ENCODE measurements at regions not wholly inside any gene's neighbourhood (a gene's known extent, or its start where the extent isn't known, plus 50 kb on each side); places are given as distances from the start of the nearest gene placed in this dataset.

- ChIA-PET POLR2A (no interaction called here), CTCF (no interaction called here), RAD21 (ENCODE audit: low non-redundant PET in 1 of 2, low total read pairs in 2 of 2, uncharacterized antibody in 2 of 2, unreplicated experiment in 2 of 2) (no interaction called here)
- Histone ChIP-seq H3K9me2 (ENCODE audit: insufficient read depth) (no peaks in the 10 kb centered on the region), H3K79me2 (ENCODE audit: insufficient read depth, low read length) (no peaks in the 10 kb centered on the region), H3K27me3 (ENCODE audit: insufficient read depth, low read length) (peaks cover 3% of the 10 kb centered on the region; the same call in 1 of the 2 replicates), H3K4me3 (replicated peaks in 1 of 2; ENCODE audit: low read depth in 1 of 2, low read length in 2 of 2) (no peak overlapping the region), H4K20me1 (ENCODE audit: insufficient read depth) (no peaks in the 10 kb centered on the region), H3K27ac (ENCODE audit: low read depth, low read length) (no peak overlapping the region), H2AFZ (ENCODE audit: low read depth, low read length, poor library complexity, severe bottlenecking) (no peak overlapping the region), H3K36me3 (ENCODE audit: control insufficient read depth in 1 of 2, insufficient read depth in 2 of 2, low read length in 2 of 2) (no peaks in the 10 kb centered on the region), H3K9ac (ENCODE audit: low read length) (no peak overlapping the region), H3K9me3 (ENCODE audit: control insufficient read depth in 1 of 2, insufficient read depth in 1 of 2, low read depth in 1 of 2, low read length in 2 of 2) (no peaks in the 10 kb centered on the region), H3K4me2 (ENCODE audit: low read length) (no peak overlapping the region), H3K4me1 (ENCODE audit: control insufficient read depth in 1 of 2, insufficient read depth in 2 of 2, low read length in 2 of 2) (no peaks in the 10 kb centered on the region)
- intact Hi-C loops (cut with micrococcal nuclease), result no loop called here
- ATAC-seq (no peak), DNase-seq (ENCODE audit: low read depth, low spot score) (no peak)
- TF ChIP-seq JUND (IDR thresholded peaks at IDR 0.05) (no peak), CBX3 (IDR thresholded peaks at IDR 0.05; ENCODE audit: low read depth) (no peak), POLR2A (IDR thresholded peaks at IDR 0.05; ENCODE audit: borderline replicate concordance, extremely low read depth, insufficient read depth, insufficient read length) (no peak), ELF1 (IDR thresholded peaks at IDR 0.05; ENCODE audit: borderline replicate concordance, low read depth) (no peak), ATF3 (IDR thresholded peaks at IDR 0.05) (no peak), POLR2AphosphoS5 (IDR thresholded peaks at IDR 0.05; ENCODE audit: low read depth, low read length) (no peak), CEBPB (IDR thresholded peaks at IDR 0.05; ENCODE audit: low read depth) (no peak), ZFX (IDR thresholded peaks at IDR 0.05) (no peak), REST (IDR thresholded peaks at IDR 0.05; ENCODE audit: low read depth) (no peak), SIN3A (IDR thresholded peaks at IDR 0.05; ENCODE audit: low read depth) (no peak), EZH2phosphoT487 (IDR thresholded peaks at IDR 0.05; ENCODE audit: borderline replicate concordance) (no peak), MAX (IDR thresholded peaks at IDR 0.05) (no peak), SP1 (IDR thresholded peaks at IDR 0.05; ENCODE audit: low read depth) (no peak), YY1 (IDR thresholded peaks at IDR 0.05; ENCODE audit: extremely low read depth, insufficient replicate concordance, low read depth, low read length) (no peak), CTCF (IDR thresholded peaks at IDR 0.05 in 2 of 3, conservative IDR thresholded peaks at IDR 0.05 in 1 of 3; ENCODE audit: borderline replicate concordance in 1 of 3, insufficient read depth in 1 of 3, low read depth in 2 of 3, low read length in 2 of 3) (no peak), SRF (IDR thresholded peaks at IDR 0.05; ENCODE audit: low read depth) (no peak), EGR1 (IDR thresholded peaks at IDR 0.05; ENCODE audit: low read depth) (no peak)
- TF ChIP-seq, protein P1, sequence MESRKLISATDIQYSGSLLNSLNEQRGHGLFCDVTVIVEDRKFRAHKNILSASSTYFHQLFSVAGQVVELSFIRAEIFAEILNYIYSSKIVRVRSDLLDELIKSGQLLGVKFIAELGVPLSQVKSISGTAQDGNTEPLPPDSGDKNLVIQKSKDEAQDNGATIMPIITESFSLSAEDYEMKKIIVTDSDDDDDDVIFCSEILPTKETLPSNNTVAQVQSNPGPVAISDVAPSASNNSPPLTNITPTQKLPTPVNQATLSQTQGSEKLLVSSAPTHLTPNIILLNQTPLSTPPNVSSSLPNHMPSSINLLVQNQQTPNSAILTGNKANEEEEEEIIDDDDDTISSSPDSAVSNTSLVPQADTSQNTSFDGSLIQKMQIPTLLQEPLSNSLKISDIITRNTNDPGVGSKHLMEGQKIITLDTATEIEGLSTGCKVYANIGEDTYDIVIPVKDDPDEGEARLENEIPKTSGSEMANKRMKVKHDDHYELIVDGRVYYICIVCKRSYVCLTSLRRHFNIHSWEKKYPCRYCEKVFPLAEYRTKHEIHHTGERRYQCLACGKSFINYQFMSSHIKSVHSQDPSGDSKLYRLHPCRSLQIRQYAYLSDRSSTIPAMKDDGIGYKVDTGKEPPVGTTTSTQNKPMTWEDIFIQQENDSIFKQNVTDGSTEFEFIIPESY (IDR thresholded peaks at IDR 0.05; ENCODE audit: extremely low read depth, insufficient replicate concordance, low read length), result no peak
- no TSS peak for BruUV-seq (replicated peaks)
Measured at GRCh38 chr3:65233561-65233960, 545.8 kb upstream of the ADAMTS9 start.
